A673 (cell line): ENCODE measurements at regions not wholly inside any gene's neighbourhood (a gene's known extent, or its start where the extent isn't known, plus 50 kb on each side); places are given as distances from the start of the nearest gene placed in this dataset.

Experiments used
- BruUV-seq: library from RNA; stranded (reverse); fragments of 400-500 nt; replicated peaks from 2 replicates; lab custom pipeline; 2021; lab: Mats Ljungman, UMichigan
- CTCF ChIA-PET: fragments of 300-600 bp; sonication (Branson Sonifier 250); formaldehyde crosslinking; loops from one replicate; lab custom pipeline; 2022; ENCODE audit warnings: antibody characterized with exemption; lab: Charles Lee
- POLR2A ChIA-PET: fragments of 300-600 bp; sonication (Branson Sonifier 250); formaldehyde crosslinking; loops from one replicate; lab custom pipeline; 2022; ENCODE audit warnings: antibody characterized with exemption; ENCODE audit not compliant: low non-redundant PET; lab: Charles Lee
- DNase-seq: peaks from one replicate; pipeline ENCODE4 v3.0.0-alpha.2; 2015; ENCODE audit warnings: low spot score
- H3K27ac ChIP-seq: fragments of 200-600 bp; sonication (generic); 2 replicates; pipeline ENCODE4 v1.5.1; 2016; ENCODE audit warnings: mixed run types, low read depth, mild to moderate bottlenecking, mixed read lengths, antibody characterized with exemption, low read length; ENCODE audit not compliant: poor library complexity, severe bottlenecking
- H3K27me3 ChIP-seq: fragments of 200-600 bp; sonication (generic); replicated peaks from 2 replicates; pipeline ENCODE4 v1.6.1; 2017; ENCODE audit warnings: mixed run types, low read depth, mild to moderate bottlenecking, mixed read lengths, antibody characterized with exemption, low read length; ENCODE audit not compliant: insufficient read depth, poor library complexity
- H3K36me3 ChIP-seq: fragments of 200-600 bp; sonication (generic); 2 replicates; pipeline ENCODE4 v1.6.1; 2016; ENCODE audit warnings: mixed run types, mild to moderate bottlenecking, mixed read lengths, antibody characterized with exemption, low read length; ENCODE audit not compliant: insufficient read depth, poor library complexity, severe bottlenecking
- H3K4me1 ChIP-seq: fragments of 200-600 bp; sonication (generic); 2 replicates; pipeline ENCODE4 v1.6.1; 2017; ENCODE audit warnings: mixed run types, mild to moderate bottlenecking, mixed read lengths, antibody characterized with exemption, low read length; ENCODE audit not compliant: insufficient read depth, poor library complexity, severe bottlenecking
- H3K4me3 ChIP-seq: fragments of 200-600 bp; sonication (generic); 2 replicates; pipeline ENCODE4 v1.5.1; 2016; ENCODE audit warnings: low read depth, mixed run types, mild to moderate bottlenecking, mixed read lengths, low read length; ENCODE audit not compliant: poor library complexity, severe bottlenecking
- H3K9me3 ChIP-seq: fragments of 200-600 bp; sonication (generic); 2 replicates; pipeline ENCODE4 v1.6.1; 2016; ENCODE audit warnings: mixed run types, low read depth, mild to moderate bottlenecking, mixed read lengths, antibody characterized with exemption, low read length; ENCODE audit not compliant: poor library complexity, severe bottlenecking
- EZH2 ChIP-seq: fragments of 200-600 bp; sonication (generic); IDR thresholded peaks from 2 replicates; pipeline ENCODE4 v1.6.1; 2017; ENCODE audit warnings: borderline replicate concordance, low read depth, mild to moderate bottlenecking, mixed read lengths, antibody characterized with exemption, low read length; ENCODE audit not compliant: poor library complexity, severe bottlenecking
- intact Hi-C: fragments of 100-400 bp; cut with micrococcal nuclease; formaldehyde crosslinking; loops from one replicate; pipeline ENCODE4 v1.10.0; 2022; ENCODE audit not compliant: unreplicated experiment
- TF ChIP-seq, protein P1 (sequence below): fragments of 300-800, 200-600 bp; sonication (generic); conservative IDR thresholded peaks from 2 replicates; pipeline ENCODE4 v1.5.1; 2017; ENCODE audit warnings: low read depth, mild to moderate bottlenecking, antibody characterized with exemption, low read length, moderate library complexity, mixed read lengths

- intact Hi-C loops = no loop called here
- CTCF ChIA-PET = no interaction called here
Measured at GRCh38 chr3:84175449-84175848, 783.3 kb upstream of the CADM2 start.

DNA sequence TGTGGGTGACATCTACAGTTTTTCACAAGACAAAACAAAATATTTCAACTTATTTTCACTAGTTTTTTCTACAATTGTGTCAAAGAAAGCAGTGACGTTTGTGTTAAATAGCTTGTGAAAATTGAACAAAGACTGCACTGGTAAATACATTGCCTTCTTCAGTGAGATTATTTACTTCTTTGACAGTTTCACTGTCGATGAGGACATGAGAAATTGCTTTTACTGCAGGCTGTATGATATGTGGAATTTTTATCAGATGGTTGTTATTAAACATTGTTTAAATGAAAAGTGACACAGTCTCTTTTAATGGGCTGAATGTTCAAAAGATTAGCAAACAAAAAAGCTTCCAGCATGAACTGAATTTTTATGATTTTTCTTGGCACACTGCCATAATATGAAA lies 773.9 kb upstream of the CADM2 start:
- no peaks in the 10 kb centered on the region for H3K4me1 ChIP-seq
- ChIA-PET CTCF (no interaction called here), POLR2A (no interaction called here)
- no peak for DNase-seq
- intact Hi-C loops = no loop called here
- H3K4me3 ChIP-seq = no peak overlapping the region
- BruUV-seq = no TSS peak
- H3K36me3 ChIP-seq = no peaks in the 10 kb centered on the region
- H3K27ac ChIP-seq = no peak overlapping the region
- no peaks in the 10 kb centered on the region for H3K27me3 ChIP-seq
- no peak for TF ChIP-seq EZH2
- TF ChIP-seq, protein P1, sequence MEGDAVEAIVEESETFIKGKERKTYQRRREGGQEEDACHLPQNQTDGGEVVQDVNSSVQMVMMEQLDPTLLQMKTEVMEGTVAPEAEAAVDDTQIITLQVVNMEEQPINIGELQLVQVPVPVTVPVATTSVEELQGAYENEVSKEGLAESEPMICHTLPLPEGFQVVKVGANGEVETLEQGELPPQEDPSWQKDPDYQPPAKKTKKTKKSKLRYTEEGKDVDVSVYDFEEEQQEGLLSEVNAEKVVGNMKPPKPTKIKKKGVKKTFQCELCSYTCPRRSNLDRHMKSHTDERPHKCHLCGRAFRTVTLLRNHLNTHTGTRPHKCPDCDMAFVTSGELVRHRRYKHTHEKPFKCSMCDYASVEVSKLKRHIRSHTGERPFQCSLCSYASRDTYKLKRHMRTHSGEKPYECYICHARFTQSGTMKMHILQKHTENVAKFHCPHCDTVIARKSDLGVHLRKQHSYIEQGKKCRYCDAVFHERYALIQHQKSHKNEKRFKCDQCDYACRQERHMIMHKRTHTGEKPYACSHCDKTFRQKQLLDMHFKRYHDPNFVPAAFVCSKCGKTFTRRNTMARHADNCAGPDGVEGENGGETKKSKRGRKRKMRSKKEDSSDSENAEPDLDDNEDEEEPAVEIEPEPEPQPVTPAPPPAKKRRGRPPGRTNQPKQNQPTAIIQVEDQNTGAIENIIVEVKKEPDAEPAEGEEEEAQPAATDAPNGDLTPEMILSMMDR = no peak
- H3K9me3 ChIP-seq = no peaks in the 10 kb centered on the region

More at GRCh38 chr3:84175449-84175848, 783.3 kb upstream of the CADM2 start:
- Histone ChIP-seq H3K4me3 (no peak overlapping the region), H3K36me3 (no peaks in the 10 kb centered on the region), H3K27me3 (no peaks in the 10 kb centered on the region), H3K27ac (no peak overlapping the region), H3K9me3 (no peaks in the 10 kb centered on the region), H3K4me1 (no peaks in the 10 kb centered on the region)
- BruUV-seq = no TSS peak
- TF ChIP-seq, protein P1 = no peak
- no peak for TF ChIP-seq EZH2
- no peak for DNase-seq
- POLR2A ChIA-PET = no interaction called here

GRCh38 chr3:84194029-84194428 lies 764.8 kb upstream of the CADM2 start:
- POLR2A ChIA-PET = no interaction called here
- no TSS peak for BruUV-seq
- intact Hi-C loops = no loop called here
- H3K27ac ChIP-seq = no peak overlapping the region
- H3K4me1 ChIP-seq = no peaks in the 10 kb centered on the region
- TF ChIP-seq, protein P1 = no peak
- TF ChIP-seq EZH2 = no peak
- no peak overlapping the region for H3K4me3 ChIP-seq
- no peaks in the 10 kb centered on the region for H3K27me3 ChIP-seq
- no peak for DNase-seq
- H3K9me3 ChIP-seq = peaks cover 11% of the 10 kb centered on the region
- no peaks in the 10 kb centered on the region for H3K36me3 ChIP-seq
- CTCF ChIA-PET = no interaction called here
